Hematopoietic multipotent progenitor cell treated with erythropoietin and hydrocortisone succinate and interleukin-3 and kit ligand, for 6 days (in vitro differentiated cells): ENCODE measurements at regions not wholly inside any gene's neighbourhood (a gene's known extent, or its start where the extent isn't known, plus 50 kb on each side); places are given as distances from the start of the nearest gene placed in this dataset.

Source experiments
- DNase-seq: peaks from one replicate; pipeline ENCODE4 v3.0.0-alpha.2; 2015

DNA sequence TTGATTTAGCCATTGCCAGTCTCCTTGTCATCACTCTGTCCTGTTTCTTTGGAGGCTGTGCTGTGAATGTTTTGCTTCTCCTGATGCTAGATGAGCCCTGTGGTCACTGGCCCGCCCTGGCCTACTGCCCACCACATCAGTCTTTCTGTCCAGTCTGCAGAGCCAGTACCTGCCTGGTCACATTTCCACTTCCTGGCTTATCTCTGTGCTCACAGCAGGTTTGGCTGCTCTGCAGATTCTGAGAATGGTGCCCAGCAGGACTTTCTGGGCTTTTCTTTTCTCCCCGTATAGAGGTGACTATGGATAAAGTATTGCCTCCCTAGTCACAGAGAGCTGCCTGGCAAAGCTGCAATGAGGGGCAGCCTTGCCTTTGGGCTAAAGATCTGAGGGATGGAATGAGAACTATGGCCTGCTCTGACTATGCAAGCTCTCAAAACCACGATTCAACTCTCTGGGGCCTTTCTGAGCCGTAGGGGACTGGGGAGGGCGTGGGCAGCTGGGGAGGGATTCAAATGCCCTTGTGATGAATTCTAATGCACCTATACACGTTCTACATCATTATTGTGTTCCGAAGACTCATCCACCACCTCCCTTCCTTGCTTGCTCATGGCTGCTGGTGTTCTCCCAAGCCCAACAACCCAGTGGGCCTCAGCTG, 410.4 kb upstream of the NPVF start:
- DNase-seq, result no peak

DNA sequence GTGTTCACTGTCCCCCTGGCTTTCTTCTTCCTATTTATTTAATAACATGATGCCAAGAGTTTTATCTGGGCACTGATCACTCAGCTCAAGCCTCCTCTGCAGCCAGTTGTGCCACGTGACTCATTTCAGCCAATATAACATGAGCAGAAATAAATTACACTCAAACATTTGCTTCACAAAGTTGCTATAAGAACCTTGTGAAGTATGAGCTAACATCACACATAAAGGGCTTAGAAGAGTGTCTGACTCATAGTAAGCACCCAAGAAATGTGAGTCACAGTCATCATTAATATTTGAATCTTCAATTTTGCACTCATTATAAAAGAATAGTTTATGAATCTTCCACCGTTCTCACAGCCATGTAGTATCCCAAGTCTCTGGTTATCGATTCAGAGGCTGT, 414.6 kb upstream of the NPVF start:
- DNase-seq, result no peak

GRCh38 chr7:25643286-25643685, 415.0 kb upstream of the NPVF start:
- no peak for DNase-seq

- peak; percentile 17 for DNase-seq
These were observed 415.6 kb upstream of the NPVF start for GRCh38 chr7:25643770-25644394.

DNA sequence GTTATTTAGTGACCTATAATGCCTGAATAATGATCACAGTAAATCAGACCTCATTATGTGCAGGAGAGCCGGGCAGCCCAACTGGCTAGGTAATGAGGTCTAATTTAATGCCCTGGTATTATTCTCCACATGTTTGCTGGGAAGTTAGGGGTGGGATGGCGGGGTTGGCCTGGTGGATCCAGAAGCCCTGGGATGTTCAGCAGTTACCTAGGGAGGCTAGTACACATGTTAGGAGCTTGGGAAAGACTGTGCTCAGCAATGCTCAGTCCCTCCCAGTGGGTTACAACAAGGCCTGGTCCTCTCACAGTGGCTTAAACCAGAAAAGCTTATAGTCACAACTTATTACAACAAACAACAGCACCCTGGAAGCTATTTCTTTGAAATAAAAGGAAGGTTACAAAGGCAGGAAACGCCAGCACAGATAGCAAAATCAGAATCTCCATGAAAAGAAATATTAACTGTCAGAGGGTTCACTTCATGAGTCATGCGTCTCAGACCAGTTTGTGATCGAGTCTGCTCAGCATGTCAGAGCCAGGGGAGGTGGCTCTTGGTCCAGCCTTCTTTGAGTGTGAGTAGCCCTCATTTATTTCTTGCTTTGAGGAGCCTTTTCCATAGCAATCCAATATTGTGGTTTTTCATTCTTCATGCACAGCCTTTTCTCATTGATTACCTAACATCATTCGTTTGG, 418.6 kb upstream of the NPVF start:
- DNase-seq, result no peak

DNA sequence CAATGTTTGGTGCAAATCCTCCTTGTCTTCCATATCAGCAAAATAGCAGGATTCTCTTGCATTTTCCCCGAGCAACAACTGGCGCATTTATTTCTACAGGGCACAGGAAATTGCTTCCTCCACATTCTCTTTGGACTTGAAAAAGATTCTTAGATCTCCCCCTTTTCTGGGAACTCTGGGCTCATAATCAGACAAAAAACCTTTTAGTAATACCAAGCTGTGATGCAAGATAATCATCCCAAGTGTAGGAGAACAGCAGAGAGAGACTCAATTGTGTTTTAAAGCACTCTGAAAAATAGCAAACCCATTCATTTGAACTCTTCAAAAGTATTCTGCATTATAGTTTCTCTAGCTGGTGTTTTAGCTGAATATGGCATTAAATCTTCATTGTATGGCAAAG, 419.6 kb upstream of the NPVF start:
- DNase-seq, result no peak

- no peak for DNase-seq
These were observed 424.1 kb upstream of the NPVF start for GRCh38 chr7:25652366-25652765.

DNA sequence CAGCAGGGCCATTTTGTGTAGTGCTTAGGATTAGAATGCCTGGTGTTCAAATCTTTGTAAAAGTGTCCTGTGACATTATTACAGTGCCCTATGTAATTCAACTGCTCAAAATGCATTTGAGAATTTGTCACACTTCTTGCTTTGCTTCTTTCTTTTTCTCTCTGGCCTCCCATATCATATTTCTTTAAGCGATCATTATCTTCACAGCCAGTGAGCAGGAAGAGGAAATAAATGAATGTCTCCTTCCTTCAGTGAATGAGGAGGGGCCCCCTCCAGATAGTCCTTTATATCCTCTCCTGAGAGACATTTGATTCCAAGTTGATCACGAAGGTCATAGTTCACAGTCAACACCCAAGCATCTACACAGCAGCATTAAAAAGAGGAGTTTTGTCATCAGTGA, 425.1 kb upstream of the NPVF start:
- DNase-seq, result no peak

DNA sequence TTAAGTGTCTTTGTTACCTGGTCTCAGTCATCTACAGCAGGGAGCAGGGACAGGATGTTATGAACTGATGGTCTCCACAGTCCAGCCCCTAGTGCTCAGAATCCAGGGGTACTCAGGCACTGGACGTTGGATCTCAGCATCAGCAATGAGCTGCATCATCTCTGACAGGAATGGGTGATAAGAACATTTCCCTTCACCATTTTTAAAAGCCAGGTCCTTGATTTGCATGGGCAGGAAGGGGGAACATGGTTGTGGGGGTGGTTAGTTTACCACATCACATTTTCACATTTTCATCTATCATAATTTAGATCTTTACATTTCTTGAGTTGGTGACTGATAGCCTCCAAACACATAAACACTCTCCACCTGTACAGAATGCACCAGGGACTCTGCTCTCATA, 427.8 kb upstream of the NPVF start:
- no peak for DNase-seq

DNA sequence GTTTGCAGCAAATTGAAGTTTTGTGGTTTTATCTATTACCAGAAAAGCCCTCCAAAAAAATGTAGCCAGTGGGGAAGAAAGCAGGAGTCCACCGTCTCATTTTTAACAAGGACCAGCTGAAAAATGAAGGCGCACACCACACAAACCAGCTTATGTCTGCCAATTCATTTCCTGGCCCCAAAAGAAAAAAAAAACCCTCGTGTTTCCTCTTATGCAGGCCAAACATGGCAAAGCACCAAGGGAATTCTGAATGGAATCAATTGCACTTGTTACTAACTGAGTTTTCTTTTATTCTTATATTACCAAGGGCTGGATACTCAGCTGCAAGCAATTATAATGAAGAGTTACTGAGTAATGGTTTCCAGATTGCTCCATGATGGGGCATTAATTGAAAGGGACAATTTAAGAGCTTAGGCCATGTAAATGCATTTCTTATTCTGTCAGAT, 428.3 kb upstream of the NPVF start:
- DNase-seq, result no peak

- no peak for DNase-seq
These were observed 430.1 kb upstream of the NPVF start for GRCh38 chr7:25658375-25658774.

GRCh38 chr7:25659841-25660240, 431.6 kb upstream of the NPVF start:
- no peak for DNase-seq

DNA sequence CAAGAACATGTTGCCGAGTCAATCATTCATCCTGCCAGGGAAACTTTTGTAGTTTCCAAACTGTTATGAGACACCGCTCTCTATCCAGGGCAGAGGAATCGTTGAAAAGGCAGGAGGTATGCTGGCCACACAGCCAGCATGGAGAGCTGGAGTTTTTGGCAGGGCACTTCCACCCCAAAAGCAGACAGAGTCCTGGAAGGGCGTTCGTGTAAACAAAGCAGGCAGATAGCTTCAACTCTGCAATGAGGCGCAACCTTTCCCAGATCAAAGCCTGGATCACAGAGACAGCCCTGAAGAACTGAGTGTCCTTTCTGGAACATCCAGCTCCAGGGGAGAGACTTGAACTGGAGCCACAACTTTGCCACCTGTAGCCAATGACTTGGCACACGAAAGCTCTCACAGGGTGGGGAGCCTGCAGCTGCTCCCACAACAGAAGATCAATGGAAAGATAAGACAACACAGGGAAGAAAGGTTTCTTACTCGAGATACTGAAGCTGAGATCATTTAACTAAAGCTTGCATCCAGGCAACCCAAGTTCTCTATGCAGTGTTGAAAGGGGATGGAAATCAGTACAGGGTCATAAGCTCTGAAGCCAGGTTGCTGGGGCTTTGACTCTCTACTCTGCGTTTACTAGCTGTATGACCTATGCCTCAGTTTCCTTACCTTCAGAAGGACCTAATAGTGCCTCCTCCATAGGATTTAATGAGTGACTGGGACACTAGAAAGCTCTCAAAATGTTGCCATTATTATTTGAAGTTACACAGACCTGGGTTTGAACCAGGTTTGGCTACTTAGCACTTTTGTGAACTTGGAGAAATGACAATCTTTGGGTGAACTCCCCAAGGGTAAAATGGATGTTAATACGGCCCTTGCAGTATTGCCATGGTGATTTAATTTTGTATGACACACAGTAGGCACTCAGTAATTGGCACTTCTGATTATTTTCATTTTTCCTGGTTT, 434.8 kb upstream of the NPVF start:
- no peak for DNase-seq

- peak; percentile 12 for DNase-seq
These were observed 435.6 kb upstream of the NPVF start for GRCh38 chr7:25663877-25664276.

- DNase-seq, result no peak
These were observed 436.3 kb upstream of the NPVF start for GRCh38 chr7:25664593-25664992.

GRCh38 chr7:25665374-25665773, 437.1 kb upstream of the NPVF start:
- no peak for DNase-seq

- no peak for DNase-seq
These were observed 437.8 kb upstream of the NPVF start for GRCh38 chr7:25665903-25666670.

- no peak for DNase-seq
These were observed 438.4 kb upstream of the NPVF start for GRCh38 chr7:25666671-25667060.

DNA sequence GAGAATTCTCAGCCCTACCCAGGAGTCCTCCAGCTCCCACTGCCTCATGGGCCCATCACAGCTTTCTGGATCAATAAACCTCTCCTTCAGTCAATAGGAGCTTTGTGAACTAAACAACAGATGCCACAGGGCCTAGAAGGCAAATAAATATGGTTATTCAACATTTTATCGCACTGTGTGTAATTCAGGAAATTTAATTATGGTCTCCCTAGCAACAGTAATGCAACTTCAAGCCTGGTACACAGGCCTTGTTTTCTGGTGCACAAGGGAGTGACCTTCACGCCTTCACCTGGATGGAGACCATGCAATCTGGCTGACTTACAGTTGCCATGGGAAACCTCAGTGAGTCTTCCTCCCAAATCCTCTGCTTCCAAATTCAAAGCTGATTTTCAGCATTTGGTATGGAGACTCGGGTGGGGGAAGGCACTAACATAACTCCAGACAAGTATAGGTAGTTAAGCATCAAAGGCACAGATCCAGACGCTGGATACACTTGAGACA, 441.0 kb upstream of the NPVF start:
- DNase-seq, result no peak

DNA sequence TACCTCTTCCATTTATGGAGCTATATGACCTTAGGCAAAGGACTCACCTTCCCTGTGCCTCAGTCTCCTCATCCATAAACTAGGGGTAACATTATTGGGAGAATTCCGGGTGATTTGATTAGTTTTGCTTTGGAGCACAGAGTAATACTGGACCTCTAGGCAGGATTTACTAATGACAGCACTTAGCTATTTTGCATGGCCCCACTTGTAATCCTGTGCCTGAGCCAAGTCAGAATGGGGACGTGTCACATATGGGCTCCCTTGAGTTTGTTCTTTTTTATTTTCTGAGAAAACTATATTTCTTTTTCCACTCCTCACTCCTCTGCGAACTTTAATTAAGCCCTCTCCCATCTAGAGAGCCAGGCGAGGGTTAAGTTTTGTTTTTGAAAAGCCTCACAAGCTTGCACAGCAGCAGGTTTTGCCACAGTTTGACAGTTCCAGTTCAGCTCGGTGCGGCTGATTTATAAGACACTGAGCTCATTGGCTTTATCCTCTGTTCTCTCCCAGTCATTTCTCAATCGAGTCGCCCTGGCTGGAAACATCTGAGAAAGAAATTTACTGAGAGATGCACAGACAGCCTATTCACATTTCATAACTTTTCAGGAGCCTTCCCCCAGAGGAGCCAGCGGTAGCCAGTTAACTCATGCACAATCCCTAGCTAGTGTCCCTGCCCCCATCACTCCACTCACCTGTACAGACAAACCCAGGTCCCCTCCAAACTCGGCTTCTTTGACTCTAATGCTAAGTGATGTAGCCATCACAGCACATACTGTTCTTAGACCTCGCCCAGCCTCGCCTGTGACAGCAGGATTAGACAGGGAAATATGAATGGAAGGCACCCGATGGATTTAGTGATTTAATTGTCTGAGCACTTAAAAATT, 441.9 kb upstream of the NPVF start:
- no peak for DNase-seq

DNA sequence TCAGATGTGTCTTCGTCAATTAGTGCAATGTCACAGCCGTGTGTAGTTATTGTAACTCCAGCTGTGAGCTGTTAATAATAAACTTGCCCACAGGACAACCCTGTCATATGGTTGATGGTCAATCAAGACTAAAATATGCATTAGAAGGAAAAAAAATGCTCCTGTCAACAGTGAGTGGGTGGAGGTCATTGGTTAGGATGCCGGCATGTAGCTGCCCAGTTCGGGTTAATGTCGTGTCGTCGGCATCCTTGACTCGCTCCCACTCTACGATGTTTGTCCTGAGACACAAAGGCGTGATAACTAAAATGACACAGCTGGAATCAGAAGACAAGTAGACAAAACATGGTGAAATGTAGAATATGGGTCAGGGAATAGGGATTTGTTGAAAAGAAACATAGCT, 442.8 kb upstream of the NPVF start:
- no peak for DNase-seq
